ENCODE measurements at regions not wholly inside any gene's neighbourhood (a gene's known extent, or its start where the extent isn't known, plus 50 kb on each side); places are given as distances from the start of the nearest gene placed in this dataset.

GRCh38 chr19:30293051-30293785 is 79.0 kb upstream of the ZNF536 start:
- no peak for TF ChIP-seq POLR2A (IDR thresholded peaks at IDR 0.05)
- no peak for TF ChIP-seq CTCF (IDR thresholded peaks at IDR 0.05)

Data from esophagus squamous epithelium (tissue), 4 donors.